Skeletal muscle cell (primary cell): ENCODE measurements at regions not wholly inside any gene's neighbourhood (a gene's known extent, or its start where the extent isn't known, plus 50 kb on each side); places are given as distances from the start of the nearest gene placed in this dataset.

Experiments used
- DNase-seq: peaks from one replicate; pipeline ENCODE4 v3.0.0-alpha.2; 2010; ENCODE audit warnings: low read depth
- H3K4me3 ChIP-seq: 2 replicates; pipeline ENCODE4 v1.5.1; 2011; ENCODE audit warnings: low read depth, mild to moderate bottlenecking, control low read depth, low read length, moderate library complexity

DNA sequence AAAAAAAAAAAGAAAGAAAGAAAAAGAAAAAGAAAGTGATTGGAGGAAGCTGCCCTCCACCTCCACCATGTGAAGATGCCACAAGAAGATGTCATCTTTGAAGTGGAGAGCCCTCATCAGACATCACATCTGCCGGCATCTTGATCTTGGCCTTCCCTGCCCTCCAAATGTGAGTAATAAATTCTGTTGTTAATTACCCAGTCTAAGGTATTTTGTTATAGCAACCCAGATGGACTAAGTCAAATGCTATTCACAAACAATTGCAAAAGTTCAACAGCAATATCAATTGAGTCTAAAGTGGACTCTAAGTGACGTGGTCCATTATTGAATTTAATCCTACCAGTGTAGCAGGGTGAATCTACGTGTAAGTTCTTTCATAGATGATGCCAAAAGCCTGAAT, 55.9 kb upstream of the NUP160 start:
- no peak for DNase-seq

DNA sequence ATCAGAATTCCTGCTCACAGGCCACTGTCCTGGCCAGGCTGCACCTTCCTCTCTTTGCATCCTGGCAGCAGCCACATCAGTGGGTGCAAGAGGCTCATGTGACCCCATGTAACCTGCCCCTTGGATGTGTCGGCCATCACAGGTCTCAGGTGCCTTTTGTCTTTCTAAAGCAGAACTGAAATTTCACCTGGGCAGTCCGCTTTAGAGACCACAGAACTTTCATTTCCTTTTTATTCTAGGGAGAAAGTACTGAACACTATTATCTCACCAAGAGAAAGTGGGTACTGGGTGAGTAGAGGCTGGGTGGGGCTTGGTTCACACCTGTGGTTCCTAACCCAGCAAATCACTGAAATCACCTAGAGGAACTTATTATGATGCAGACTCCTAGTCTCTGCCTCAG, 51.7 kb upstream of the NUP160 start:
- H3K4me3 ChIP-seq: no peak overlapping the region
- no peak for DNase-seq

More for the DNA sequence above, 55.9 kb upstream of the NUP160 start:
- H3K4me3 ChIP-seq: no peak overlapping the region
